Activated T-helper 2 cell treated with anti-CD3 and anti-CD28 coated beads, Interferon-gamma antibody, Interleukin-2, Interleukin-4, amounts not matched to agents 10 μg/mL and 5 μg/mL and 100 μg/mL, durations not matched to agents 14 hours and 24 hours and 36 hours (primary cell): ENCODE measurements at regions not wholly inside any gene's neighbourhood (a gene's known extent, or its start where the extent isn't known, plus 50 kb on each side); places are given as distances from the start of the nearest gene placed in this dataset.

Experiments
- DNase-seq: peaks from one replicate; pipeline ENCODE4 v3.0.0; 2021; ENCODE audit warnings: low spot score
- H3K27ac Mint-ChIP-seq: one replicate; pipeline ENCODE4 v1.8.0; 2021; ENCODE audit warnings: mixed read lengths
- H3K27me3 Mint-ChIP-seq: one replicate; pipeline ENCODE4 v1.8.0; 2021; ENCODE audit warnings: low read depth, mixed read lengths
- H3K36me3 Mint-ChIP-seq: one replicate; pipeline ENCODE4 v1.8.0; 2021; ENCODE audit warnings: low read depth, mixed read lengths
- H3K4me1 Mint-ChIP-seq: one replicate; pipeline ENCODE4 v1.8.0; 2021; ENCODE audit warnings: low read depth, mixed read lengths
- H3K4me3 Mint-ChIP-seq: one replicate; pipeline ENCODE4 v1.8.0; 2021; ENCODE audit warnings: low read depth, mild to moderate bottlenecking, moderate library complexity, mixed read lengths
- H3K9me3 Mint-ChIP-seq: one replicate; pipeline ENCODE4 v1.8.0; 2021; ENCODE audit warnings: mixed read lengths
- intact Hi-C: fragments of 100-400 bp; cut with micrococcal nuclease; formaldehyde crosslinking; loops from one replicate; pipeline ENCODE4 v1.15.1; 2023

DNA sequence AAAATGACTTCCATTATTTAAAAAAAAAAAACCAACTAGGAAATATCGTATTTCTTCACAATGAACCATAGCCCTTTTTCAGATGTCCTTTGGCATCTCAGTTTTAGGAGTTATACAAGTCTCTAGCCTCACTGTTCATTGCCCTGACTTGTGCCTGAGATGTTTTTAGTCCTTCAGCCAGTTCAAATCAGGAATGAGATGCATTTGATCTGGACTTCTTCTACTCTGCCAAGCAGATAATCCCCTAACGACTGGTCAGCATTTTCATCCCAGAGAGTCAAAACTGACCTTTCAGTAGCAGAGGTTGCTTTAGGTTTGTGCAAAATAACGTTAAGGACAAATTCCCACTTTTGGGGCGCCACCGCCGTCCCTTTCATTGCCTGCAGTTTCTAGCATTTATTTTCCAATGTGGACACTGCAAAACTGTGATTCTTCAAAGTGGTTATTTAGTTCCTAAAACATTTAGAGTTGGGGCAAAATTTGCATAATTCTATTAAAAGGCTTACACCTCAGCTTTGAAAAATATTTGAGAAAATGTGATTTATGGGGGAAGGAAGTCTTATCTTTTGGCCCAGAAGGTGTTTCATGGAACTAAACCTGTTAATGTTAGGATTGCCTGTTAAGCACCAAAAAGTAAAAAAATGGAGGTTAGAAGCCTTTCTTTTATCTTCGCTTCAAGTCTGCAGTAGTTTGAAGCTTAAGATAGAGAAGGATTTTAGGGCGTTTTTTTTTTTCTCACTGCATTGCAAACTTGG, 152.0 kb upstream of the SGK1 start:
- Mint-ChIP-seq H3K36me3 (no peaks in the 10 kb centered on the region), H3K4me1 (no peaks in the 10 kb centered on the region), H3K27ac (no peak overlapping the region), H3K4me3 (no peak overlapping the region), H3K27me3 (no peaks in the 10 kb centered on the region), H3K9me3 (no peaks in the 10 kb centered on the region)
- DNase-seq = no peak
- intact Hi-C loops = no loop called here

DNA sequence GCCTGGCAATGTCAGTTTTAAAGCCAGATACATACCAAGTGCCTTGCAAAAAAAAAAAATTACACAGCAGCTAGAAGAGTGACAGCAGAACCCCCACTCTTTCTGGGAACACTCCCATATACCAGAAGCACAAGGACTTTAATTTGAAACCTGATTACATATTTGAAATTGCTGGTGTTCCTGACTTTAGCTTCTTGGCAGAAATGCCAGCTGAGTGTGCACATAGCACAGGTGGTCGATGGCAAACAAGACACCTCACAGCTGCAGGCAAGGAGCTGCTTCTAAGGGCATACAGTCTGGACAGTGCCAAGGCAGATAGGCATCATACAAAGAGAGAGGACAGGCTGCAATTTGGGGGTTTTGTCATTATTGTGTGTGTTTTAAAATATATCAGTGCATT, 150.7 kb upstream of the SGK1 start:
- no peaks in the 10 kb centered on the region for H3K9me3 Mint-ChIP-seq
- no peak overlapping the region for H3K27ac Mint-ChIP-seq
- no peaks in the 10 kb centered on the region for H3K27me3 Mint-ChIP-seq
- intact Hi-C loops = no loop called here
- no peak overlapping the region for H3K4me3 Mint-ChIP-seq
- no peak for DNase-seq
- H3K36me3 Mint-ChIP-seq = no peaks in the 10 kb centered on the region
- H3K4me1 Mint-ChIP-seq = peaks cover 3% of the 10 kb centered on the region

GRCh38 chr6:134467620-134468019, 149.7 kb upstream of the SGK1 start:
- H3K4me3 Mint-ChIP-seq = no peak overlapping the region
- H3K4me1 Mint-ChIP-seq = peaks cover 3% of the 10 kb centered on the region
- no peaks in the 10 kb centered on the region for H3K36me3 Mint-ChIP-seq
- no peaks in the 10 kb centered on the region for H3K27me3 Mint-ChIP-seq
- no peak overlapping the region for H3K27ac Mint-ChIP-seq
- intact Hi-C loops = no loop called here
- H3K9me3 Mint-ChIP-seq = no peaks in the 10 kb centered on the region
- DNase-seq = no peak

- Mint-ChIP-seq H3K9me3 (no peaks in the 10 kb centered on the region), H3K27me3 (no peaks in the 10 kb centered on the region), H3K4me1 (peaks cover 3% of the 10 kb centered on the region), H3K36me3 (no peaks in the 10 kb centered on the region), H3K27ac (no peak overlapping the region), H3K4me3 (no peak overlapping the region)
- intact Hi-C loops = no loop called here
- no peak for DNase-seq
These were observed 149.0 kb upstream of the SGK1 start for GRCh38 chr6:134466771-134467525.

DNA sequence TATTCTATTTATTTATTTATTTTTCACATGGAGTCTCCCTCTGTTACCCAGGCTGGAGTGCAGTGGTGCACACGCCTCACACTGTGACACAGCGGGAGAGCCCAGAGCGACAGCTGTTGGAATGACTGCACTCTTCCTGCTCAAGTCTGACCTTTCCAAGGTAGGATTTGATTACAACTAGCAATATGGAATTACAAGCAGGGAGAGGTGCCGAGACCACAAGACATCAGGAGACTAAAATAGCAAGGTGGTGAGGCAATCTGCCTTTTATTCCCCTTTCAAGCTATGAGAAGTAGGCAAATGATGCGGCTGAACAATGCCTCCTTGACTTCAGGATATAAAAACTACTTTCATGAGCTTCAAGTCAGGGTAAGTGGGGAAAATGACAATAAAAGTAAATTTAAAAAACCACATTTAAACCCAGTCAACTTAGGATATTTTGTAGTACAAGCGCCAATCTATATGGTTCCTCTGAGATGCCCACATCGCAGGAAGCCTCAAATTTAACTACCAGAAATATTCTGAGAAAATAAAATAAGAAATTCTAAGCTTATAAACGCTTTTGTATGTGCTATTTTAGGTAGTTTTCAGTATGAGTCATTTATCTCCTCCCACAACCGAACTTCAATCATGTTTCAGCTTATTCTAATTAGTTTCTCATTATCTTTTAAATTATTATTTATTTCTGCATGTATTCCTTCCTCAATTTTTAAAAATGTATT, 146.9 kb upstream of the SGK1 start:
- Mint-ChIP-seq H3K36me3 (no peaks in the 10 kb centered on the region), H3K9me3 (no peaks in the 10 kb centered on the region), H3K27me3 (no peaks in the 10 kb centered on the region), H3K4me3 (no peak overlapping the region), H3K27ac (no peak overlapping the region), H3K4me1 (peaks cover 3% of the 10 kb centered on the region)
- no peak for DNase-seq
- intact Hi-C loops = no loop called here

- intact Hi-C loops = no loop called here
- H3K4me3 Mint-ChIP-seq = no peak overlapping the region
- no peaks in the 10 kb centered on the region for H3K9me3 Mint-ChIP-seq
- peaks cover 3% of the 10 kb centered on the region for H3K4me1 Mint-ChIP-seq
- DNase-seq = no peak
- H3K27me3 Mint-ChIP-seq = peaks cover 2% of the 10 kb centered on the region
- H3K36me3 Mint-ChIP-seq = no peaks in the 10 kb centered on the region
- no peak overlapping the region for H3K27ac Mint-ChIP-seq
These were observed 141.1 kb upstream of the SGK1 start for GRCh38 chr6:134458857-134459657.

DNA sequence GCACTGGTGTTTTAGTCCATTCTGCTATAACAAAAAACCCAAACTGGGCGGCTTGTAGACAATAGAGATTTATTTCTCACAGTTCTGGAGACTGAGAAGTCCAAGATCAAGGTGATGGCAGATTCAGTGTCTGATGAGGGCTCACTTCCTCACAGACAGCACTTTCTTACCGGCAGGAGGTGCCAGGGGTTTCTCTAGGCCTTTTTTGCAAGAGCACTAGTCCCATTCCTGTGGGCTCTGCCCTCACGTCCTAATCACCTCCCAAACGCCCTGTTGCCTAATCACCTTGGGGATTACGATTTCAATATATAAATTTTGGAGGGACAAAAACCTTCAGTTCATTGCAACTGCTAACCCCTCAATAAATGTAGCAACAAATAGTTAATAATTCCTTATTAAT, 140.0 kb upstream of the SGK1 start:
- Mint-ChIP-seq H3K9me3 (no peaks in the 10 kb centered on the region), H3K27me3 (peaks cover 2% of the 10 kb centered on the region), H3K4me1 (peaks cover 5% of the 10 kb centered on the region), H3K36me3 (no peaks in the 10 kb centered on the region), H3K27ac (no peak overlapping the region), H3K4me3 (no peak overlapping the region)
- intact Hi-C loops = no loop called here
- no peak for DNase-seq

DNA sequence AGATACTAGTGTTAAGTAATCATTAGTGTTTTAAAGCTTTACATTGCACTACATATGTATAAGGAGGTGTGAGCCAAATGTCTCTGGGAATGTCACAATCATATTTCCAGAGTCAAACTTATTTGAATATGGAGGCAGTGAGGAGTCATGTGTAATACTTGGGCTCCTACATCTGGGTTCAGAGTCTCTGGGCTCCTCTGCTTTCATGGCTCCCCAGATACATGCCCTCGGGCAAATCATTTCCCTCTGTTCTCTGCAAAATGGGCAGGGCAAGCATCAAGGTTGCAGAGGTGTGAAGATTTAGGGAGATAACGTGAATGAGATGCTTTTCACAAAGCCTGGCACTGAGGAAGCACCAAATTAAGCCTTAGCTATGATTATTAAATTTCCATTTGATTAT, 138.3 kb upstream of the SGK1 start:
- peaks cover 6% of the 10 kb centered on the region for H3K4me1 Mint-ChIP-seq
- H3K4me3 Mint-ChIP-seq = no peak overlapping the region
- intact Hi-C loops = no loop called here
- DNase-seq = no peak
- H3K36me3 Mint-ChIP-seq = no peaks in the 10 kb centered on the region
- peaks cover 2% of the 10 kb centered on the region for H3K27me3 Mint-ChIP-seq
- no peak overlapping the region for H3K27ac Mint-ChIP-seq
- H3K9me3 Mint-ChIP-seq = no peaks in the 10 kb centered on the region

DNA sequence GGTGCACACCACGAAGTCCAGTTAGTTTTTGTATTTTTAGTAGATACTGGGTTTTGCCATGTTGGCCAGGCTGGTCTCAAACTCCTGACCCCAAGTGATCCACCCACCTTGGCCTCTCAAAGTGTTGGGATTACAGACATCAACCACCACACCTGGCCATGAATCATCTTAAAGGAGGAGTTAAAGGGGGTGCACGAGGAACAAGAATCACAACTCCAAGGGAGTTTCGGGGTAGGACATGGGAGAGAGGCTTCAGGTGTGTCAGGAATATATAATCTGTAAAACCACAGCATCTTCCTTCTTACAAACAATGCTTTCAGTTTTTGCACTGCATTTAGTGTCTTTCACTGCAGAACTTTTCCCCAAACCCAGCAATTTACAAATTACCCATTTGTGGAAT, 137.4 kb upstream of the SGK1 start:
- intact Hi-C loops = no loop called here
- no peak overlapping the region for H3K4me3 Mint-ChIP-seq
- DNase-seq = no peak
- peaks cover 2% of the 10 kb centered on the region for H3K27me3 Mint-ChIP-seq
- no peak overlapping the region for H3K27ac Mint-ChIP-seq
- H3K4me1 Mint-ChIP-seq = peaks cover 6% of the 10 kb centered on the region
- no peaks in the 10 kb centered on the region for H3K36me3 Mint-ChIP-seq
- no peaks in the 10 kb centered on the region for H3K9me3 Mint-ChIP-seq

GRCh38 chr6:134454794-134455193, 136.9 kb upstream of the SGK1 start:
- Mint-ChIP-seq H3K27ac (no peak overlapping the region), H3K4me1 (peaks cover 6% of the 10 kb centered on the region), H3K27me3 (peaks cover 2% of the 10 kb centered on the region), H3K4me3 (no peak overlapping the region), H3K36me3 (no peaks in the 10 kb centered on the region), H3K9me3 (no peaks in the 10 kb centered on the region)
- DNase-seq = no peak
- intact Hi-C loops = no loop called here

DNA sequence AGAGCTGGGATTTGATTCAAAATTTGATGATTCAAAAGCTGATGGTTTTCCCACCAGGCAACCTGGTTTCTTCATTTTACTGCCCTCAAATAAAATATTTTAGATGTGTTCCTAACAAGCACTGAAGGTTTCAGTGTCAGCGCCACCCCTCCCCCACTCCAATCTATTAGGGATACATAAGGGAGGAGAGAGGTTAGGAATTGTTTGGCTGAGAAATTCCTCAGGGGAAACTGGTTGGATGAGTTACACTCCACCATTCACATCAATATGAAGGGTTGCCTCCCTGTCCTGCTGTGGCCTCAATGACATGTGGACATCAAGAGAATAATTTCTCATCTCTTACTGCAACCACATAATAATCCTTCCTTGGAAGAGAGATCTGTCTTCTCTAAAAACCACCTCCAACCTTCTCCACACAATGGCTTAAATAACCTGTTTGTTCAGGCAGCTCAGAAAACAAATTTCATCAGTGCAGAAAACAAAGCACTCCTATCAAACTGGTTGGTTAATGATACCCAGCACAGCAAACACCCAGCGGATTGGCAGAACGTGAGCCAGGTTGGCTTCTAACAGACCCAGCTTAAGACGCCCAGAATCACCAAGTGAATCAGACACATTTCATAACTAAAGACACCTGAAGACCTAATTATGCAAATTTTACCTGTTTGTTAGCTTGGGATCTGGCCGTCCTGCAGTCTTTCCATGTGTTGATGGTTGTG, 136.0 kb upstream of the SGK1 start:
- intact Hi-C loops = no loop called here
- no peaks in the 10 kb centered on the region for H3K9me3 Mint-ChIP-seq
- H3K27ac Mint-ChIP-seq = no peak overlapping the region
- no peaks in the 10 kb centered on the region for H3K36me3 Mint-ChIP-seq
- no peak overlapping the region for H3K4me3 Mint-ChIP-seq
- peaks cover 2% of the 10 kb centered on the region for H3K27me3 Mint-ChIP-seq
- peaks cover 8% of the 10 kb centered on the region for H3K4me1 Mint-ChIP-seq
- DNase-seq = no peak

DNA sequence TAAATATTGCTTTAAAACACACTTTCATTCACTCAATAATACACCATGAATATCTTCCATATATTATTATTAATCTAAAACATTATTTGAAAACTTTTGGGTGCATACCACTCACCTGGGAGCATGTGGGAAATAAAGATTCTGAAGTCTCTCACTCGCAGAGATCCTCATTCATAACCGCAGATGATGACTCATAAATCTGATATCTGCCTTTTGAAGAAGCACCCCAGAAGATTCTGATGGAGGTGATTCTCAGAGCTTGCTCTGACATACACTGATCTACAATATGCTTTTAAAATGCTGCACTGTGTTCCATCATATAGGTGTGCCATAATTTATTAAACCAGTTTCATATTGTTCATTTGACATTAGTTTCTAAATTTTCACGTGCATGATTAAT, 135.0 kb upstream of the SGK1 start:
- H3K27ac Mint-ChIP-seq = no peak overlapping the region
- peaks cover 11% of the 10 kb centered on the region for H3K4me1 Mint-ChIP-seq
- no peaks in the 10 kb centered on the region for H3K36me3 Mint-ChIP-seq
- H3K4me3 Mint-ChIP-seq = no peak overlapping the region
- intact Hi-C loops = no loop called here
- no peaks in the 10 kb centered on the region for H3K27me3 Mint-ChIP-seq
- DNase-seq = no peak
- no peaks in the 10 kb centered on the region for H3K9me3 Mint-ChIP-seq
